GM18499 (cell line): ENCODE measurements at regions not wholly inside any gene's neighbourhood (a gene's known extent, or its start where the extent isn't known, plus 50 kb on each side); places are given as distances from the start of the nearest gene placed in this dataset.
"Not testable (repeated sequence)": the region's sequence is repeated elsewhere in the genome, so short reads cannot be mapped to it uniquely, and the experiment has no call there.

Experiments used
- ATAC-seq: cut with Tn5 transposase; IDR thresholded peaks from one replicate; pipeline ENCODE4 v1.9.1; 2021; ENCODE audit warnings: moderate number of reproducible peaks; ENCODE audit not compliant: insufficient read depth, unreplicated experiment

DNA sequence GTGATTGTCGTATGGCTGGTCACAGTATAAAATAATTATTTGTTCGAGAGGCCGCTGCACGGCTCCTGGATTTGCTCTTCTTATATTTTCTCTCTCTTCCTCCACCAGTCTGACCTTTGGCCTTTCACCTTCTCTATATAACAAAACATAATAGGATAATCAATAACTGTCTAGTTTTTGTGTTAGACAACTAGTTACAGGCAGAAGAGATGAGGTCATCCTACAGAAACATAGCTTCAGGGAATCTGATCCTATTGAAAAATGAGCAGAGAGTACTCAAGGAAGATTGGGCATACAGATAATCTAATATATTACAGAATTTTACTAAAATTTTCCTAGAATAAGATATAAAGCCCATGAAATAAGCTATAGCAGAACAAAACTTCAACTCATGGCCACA, 731.3 kb upstream of the SLC39A10 start:
- no peak for ATAC-seq

DNA sequence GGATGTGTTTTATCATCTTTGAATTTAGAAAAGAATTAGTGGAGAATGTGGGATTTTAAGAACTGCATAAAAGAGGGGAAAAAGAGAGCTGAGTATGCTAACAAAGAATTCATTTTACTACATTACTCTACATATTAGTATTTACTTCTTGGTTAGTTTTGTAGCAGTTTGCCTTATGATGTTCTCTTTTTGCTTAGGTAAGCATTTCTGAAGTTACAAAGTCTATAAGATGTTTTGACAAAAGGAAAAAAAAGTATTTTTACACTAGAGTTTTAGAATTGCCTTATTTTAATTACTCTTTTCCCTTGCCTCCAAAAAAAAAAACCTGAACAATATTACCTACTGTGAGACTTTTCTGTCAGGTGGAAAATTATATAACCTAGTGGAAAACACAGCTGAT, 739.5 kb upstream of the SLC39A10 start:
- ATAC-seq, result no peak

DNA sequence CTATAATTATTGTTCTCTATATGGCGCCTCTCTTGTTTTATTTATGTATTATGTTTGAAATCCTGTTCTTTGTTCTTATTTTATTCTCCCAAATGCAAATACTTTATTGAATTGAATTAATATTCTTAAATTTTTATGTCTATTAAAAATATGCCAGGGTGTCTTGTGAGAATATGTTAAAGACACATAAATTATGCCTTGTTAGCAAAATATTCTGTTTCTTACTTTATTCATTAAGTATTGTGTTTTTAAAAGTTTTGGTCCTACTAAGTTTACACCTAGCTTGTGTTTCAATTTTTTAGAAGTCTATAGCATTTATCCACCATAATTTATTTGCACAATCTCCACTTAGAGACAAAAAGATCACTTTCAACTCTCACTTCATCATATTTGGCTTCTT, 741.5 kb upstream of the SLC39A10 start:
- no peak for ATAC-seq

DNA sequence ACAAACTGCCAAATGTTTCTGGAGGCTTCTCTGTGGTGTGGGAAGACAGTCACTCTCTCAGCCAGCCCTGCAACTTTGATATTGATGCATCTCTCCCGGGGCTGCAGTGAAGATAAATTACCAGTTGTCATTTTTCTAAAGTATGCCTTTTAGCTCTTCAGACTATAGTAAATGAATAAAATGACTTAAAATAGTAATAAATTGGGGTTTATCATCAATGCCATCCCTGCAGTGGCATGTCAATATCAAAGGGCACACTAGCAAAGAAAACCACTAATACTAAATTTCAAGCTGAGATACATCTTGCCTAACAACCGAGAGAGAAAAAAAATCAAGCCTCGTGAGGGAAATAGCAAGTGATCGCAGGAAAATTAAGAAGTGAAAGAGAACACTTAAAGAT, 749.5 kb upstream of the SLC39A10 start:
- no peak for ATAC-seq

DNA sequence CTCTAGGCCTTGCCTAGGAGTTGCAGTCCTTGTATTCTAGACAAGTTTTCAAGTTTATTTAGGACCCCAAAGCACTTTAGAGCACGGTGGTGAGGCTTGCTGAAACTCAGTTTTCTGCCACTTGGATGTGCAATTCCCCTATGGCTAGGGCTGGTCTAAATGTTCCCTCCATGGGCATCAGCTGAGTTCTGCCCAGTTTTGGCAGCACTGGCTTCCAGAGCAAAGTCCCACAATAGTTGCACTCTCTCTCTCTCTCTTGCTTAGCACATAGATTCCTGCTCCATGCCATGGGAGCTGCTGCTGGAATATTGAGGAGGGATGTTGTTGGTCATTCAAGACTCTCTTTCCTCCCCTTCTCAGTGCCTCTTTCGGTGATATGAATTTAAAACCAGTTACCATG, 760.2 kb upstream of the SLC39A10 start:
- no peak for ATAC-seq

DNA sequence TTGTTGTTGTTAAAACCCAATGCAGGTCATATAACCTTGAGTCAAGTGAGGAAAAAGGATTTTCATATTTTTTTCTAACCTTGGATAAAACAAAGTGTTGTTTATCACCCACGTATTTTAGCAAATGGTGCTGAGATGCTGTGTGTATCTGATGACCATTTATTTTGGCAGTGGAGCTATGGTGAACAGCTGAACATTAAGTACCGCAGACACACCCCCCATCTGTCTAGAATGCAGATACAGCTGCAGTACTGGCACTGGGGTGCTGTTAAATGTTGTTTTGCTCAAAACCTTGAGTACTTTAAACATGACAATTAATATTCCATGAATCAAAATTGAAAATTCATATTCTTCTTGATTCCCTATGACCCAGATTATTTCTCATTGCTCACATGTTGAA, 773.3 kb upstream of the SLC39A10 start:
- ATAC-seq, result no peak

DNA sequence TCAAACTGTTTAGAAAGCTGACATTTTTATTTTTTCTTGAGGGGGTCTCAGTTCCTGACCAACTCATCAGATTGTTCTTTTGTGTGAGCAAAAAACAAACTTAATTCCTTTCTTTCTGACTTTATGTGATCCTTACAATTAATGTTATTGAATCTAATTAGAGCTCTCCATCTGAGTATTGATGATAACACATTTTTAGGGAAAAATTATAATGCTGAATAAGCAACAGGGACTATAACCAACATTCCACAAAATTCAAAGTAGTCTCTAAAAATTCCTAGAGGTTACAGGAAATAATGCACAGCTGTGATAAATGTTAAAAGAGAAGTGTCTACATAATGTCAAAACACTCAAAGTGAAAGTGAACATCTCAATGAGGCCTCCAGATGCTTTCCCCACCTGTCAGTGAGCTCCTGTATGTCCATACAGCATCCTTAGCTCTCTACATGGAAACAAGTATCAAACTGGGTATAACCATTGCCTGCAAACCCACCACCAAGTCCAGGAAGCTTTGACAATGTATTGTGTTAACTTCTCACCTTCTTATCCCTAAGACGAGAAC, 786.0 kb upstream of the SLC39A10 start:
- ATAC-seq, result no peak

DNA sequence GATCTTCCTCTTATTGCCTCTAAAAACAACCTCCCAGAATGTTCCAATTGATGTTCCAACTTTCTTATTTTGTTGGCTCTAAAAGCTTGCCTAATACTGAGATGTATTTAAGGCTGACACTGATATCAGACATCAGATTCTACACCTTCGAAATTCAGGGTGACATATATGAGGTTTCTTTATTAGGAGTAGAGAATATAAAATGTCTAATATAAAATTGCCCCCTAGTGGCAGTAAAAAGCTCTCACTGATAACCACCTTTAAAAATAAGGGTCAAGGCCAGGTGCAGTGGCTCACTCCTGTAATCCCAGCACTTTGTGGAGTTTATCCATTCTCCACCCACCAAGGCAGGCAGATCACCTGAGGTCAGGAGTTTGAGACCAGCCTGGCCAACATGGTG, 789.7 kb upstream of the SLC39A10 start:
- no peak for ATAC-seq

DNA sequence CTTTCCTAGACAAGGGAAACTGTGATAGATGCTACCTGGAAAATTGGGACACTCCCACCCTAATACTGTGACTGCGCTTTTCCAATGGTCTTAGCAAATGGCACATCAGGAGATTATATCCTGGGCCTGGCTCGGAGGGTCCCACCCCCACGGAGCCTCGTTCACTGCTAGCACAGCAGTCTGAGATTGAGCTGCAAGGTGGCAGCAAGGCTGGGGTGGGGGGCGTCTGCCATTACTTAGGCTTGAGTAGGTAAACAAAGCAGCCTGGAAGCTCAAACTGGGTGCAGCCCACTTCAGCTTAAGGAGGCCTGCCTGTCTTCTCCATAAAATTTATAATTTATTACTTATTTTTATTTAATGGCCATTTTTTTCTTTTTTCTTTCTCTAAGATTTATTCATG, 802.1 kb upstream of the SLC39A10 start:
- ATAC-seq, result no peak

DNA sequence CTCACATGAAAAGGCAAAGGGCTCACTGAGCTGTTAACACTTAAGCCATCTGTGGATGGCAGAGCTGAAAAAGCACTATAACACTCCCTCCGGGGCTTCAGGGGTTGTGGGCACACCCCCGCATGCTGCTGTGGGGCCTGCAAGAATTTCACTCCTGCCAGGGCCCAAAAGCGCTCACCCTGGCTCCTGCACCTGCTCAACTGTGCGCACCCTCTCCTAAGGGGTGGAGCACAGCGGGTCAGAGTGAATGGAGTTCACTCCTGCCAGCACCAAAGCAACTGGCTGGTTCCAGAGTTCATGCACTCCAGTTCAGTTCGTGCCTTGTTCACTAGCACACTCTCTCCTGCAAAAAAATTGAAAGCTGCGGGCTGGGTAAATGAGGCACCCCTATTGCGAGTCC, 814.2 kb upstream of the SLC39A10 start:
- no peak for ATAC-seq

DNA sequence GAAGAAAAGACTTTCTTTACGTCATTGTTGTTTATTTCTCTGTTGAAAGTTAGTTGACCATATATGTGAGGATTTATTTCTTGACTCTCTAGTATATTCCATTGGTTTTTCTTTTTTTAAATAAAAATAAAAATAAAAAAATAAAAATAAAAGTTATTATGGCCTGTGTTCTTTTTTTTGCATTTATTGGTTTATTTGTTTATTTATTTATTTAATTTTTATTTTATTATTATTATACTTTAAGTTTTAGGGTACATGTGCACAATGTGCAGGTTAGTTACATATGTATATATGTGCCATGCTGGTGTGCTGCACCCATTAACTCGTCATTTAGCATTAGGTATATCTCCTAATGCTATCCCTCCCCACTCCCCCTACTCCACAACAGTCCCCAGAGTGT, 822.7 kb upstream of the SLC39A10 start:
- ATAC-seq, result not testable (repeated sequence)

DNA sequence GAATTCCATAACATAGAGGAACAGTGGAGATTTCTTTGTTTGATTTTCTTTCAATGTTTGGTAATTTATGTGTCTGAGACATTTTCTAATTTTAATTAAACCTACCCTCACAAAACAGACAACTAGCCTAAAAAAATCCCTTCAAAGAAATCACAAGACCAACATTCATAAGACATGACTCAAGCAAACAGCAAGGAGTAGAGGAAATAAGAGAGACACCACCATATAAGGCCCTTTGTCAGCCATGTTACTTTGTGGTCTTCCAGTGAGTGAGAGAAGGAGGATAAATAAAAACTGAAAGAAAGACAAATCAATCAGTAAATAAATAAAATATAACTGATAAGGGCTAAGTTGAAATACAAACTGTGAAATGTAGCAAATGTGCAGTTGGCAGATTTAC, 830.8 kb upstream of the SLC39A10 start:
- ATAC-seq, result no peak

DNA sequence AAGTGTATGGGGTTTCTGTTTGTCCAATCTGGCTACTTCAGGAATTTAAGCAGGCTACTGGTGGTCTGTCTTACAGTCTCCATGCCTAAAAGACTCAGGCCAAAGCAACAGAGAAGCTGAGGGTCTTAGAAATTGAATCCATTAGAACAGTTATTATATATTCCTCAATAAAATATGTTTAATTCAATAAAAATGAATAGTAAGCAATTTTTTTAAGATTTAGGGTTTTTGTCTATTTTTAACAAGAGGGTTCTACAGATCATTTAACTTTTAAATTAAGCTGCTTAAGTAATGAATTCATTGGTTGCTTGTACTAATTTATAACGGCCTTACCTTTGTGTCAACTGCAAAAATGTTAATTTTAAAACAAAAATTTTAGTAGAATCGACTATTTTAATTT, 832.6 kb upstream of the SLC39A10 start:
- no peak for ATAC-seq

DNA sequence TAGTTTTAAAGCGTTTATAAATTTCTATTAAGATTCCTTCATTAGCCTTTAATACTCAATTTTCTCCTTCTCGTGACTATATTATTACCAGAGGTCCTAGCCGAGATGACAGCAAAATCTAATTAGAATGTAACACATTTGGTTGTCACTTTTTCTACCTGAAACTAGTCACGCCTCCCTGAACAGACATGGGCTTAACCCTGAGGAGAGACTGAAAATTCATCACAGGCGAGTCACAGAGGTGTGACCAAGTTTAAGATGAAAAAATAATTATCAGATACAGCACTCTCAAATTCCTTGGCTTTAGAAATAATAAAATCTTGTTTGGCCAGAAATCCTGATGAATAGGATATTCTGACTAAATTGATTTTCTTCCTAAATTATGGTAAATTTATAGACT, 834.4 kb upstream of the SLC39A10 start:
- ATAC-seq, result no peak

DNA sequence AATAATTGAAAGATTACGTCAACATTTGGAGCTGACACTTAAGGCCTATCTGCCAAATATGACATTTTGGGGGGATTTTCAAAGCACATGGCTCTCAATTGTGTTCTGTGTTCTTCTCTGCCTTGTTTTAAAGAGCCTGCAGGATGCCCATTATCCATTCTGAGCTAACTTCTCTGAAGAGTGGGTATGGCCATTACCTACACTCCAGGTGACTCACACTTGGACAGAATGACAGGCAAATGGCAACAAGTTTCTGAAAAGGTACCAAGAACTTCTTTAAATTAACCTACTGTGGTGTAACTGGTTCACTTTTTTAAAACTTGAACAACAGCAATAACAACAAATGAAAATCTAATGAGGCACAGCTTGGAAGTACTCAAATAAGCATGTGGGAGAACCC, 834.9 kb upstream of the SLC39A10 start:
- no peak for ATAC-seq

DNA sequence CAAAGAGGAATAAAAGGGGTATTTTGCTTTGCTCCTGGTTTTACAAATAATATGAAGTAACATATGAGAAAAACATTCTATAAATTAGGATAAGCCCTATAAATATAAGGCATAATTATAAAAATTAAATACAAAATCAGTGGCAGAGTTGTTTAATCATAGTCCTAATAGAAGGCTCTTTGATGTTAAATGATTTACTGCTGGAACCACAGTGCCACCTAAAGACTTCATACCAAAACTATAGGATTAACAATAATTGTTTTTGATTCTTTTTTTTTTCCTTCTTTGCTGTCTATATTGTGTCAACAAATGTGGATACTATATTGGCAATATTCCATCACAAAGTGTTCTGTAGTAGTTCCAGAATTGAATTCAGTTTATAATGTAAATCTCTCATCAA, 837.7 kb upstream of the SLC39A10 start:
- no peak for ATAC-seq

DNA sequence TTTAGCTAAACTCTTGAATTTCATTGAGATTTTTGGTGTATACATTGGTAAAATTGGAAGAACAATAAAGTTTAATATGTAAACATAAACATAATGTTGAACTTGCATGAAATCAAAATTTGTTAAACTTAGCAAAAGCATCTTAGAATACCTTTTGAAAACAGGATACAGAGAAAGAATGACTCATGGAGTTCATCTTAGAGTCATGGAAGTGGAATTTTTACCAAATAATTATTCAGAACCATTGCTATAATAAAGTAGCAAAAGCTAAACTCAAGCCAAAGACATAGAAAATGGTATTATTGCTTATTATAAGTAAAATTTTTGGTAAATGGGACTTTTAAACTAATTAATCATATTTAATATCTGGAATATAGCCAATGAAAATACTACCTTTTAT, 841.6 kb upstream of the SLC39A10 start:
- no peak for ATAC-seq

DNA sequence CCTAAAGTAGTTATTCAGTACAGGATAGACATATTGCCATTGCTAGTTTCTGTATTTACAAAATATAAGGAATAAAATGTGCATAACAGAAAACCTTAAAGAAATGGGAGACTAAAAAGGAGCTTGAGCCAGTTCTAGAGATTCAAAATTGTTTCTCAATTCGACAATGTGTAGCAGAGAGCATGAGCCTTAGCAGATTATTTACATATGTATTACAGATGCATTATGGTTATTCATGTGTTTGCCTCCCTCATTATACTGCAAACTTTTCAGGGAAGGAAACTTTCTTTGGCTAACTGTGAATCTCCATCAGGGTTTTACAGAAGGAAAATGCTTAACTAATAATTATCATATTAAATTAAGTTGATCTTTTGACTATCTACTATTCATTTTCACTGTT, 854.4 kb upstream of the SLC39A10 start:
- ATAC-seq, result no peak

DNA sequence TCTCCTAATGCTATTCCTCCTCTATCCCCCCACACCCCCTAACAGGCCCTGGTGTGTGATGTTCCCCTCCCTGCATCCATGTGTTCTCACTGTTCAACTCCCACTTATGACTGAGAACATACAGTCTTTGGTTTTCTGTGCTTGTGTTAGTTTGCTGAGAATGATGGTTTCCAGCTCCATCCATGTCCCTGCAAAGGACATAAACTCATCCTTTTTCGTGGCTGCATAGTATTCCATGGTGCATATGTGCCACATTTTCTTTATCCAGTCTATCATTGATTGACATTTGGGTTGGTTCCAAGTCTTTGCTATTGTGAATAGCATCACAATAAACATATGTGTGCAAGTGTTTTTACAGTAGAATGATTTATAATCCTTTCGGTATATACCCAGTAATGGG, 870.0 kb upstream of the SLC39A10 start:
- not testable (repeated sequence) for ATAC-seq

DNA sequence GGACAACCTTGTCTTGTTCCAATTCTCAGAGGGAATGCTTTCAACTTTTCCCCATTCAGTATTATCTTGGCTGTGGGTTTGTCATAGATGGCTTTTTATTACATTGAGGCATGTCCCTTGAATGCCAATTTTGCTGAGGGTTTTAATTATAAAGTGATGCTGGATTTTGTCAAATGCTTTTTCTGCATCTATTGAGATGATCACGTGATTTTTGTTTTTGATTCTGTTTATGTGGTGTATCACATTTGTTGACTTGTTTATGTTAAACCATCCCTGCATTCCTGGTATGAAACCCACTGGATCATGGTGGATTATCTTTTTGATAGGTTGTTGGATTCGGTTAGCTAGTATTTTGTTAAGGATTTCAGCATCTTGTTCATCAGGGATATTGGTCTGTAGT, 885.6 kb upstream of the SLC39A10 start:
- not testable (repeated sequence) for ATAC-seq

DNA sequence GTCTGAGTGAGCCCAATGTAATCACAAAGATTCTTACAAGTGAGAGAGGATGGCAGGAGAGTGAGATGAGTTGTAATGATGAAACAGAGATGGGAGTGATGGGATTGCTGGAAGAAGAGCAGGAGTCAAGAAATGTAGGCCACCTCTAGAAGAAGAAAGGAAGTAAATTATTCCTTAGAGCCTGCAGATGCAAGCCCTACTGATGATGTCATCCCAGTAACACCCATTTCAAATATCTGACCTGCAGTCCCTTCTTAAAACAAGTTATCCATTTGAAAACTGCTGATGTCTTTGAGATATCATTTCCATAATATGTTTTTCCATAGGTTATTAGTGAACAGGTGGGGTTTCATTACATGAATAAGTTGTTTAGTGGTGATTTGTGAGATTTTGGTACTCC, 888.0 kb upstream of the SLC39A10 start:
- ATAC-seq, result no peak

DNA sequence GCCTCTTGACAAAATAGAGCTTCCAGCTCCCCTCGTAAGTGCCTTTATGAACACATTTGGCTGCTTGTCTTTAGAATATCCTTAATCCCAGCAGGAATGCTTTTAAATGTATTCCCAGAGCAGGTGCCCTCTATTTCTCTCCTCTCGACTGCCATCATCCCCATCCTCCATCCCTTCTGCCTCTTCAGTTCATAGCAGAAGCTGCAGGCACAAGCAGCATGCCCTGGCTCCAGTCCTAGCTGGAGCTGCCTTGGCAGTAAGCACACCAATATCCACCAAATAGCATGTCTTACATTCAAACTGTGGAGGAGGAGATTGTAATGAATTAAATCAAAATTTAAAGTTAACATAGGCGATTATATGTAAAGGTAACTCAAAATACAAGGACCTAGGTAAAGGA, 891.3 kb upstream of the SLC39A10 start:
- ATAC-seq, result no peak

DNA sequence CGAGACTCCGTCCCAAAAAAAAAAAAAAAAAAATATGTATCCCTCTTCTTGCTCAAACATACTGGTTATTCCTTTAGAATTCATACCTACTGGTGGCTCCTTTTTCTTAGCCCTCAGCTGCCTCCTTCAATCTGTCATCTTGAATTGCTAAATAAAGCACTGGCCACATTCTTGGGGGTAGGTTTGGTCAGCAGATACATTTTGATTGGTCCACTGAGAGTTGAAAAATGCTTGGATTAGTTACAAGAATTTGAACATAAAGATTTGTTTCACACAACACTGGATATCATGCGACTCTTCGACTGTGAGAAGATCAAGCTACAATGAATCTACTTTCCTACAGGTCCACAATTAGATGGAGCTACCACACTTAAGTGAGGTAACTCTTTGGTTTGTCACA, 906.1 kb upstream of the SLC39A10 start:
- ATAC-seq, result no peak
